HG02623 (cell line): ENCODE measurements at regions not wholly inside any gene's neighbourhood (a gene's known extent, or its start where the extent isn't known, plus 50 kb on each side); places are given as distances from the start of the nearest gene placed in this dataset.
A peak's percentile ranks its signal among the peaks of the same experiment; 100 is the strongest.

ENCODE experiments used
- ATAC-seq: cut with Tn5 transposase; IDR thresholded peaks from one replicate; pipeline ENCODE4 v1.9.1; 2021; ENCODE audit warnings: moderate library complexity; ENCODE audit not compliant: unreplicated experiment

GRCh38 chr6:144711661-144712060 lies 426.5 kb downstream of the UTRN start:
- ATAC-seq = no peak

DNA sequence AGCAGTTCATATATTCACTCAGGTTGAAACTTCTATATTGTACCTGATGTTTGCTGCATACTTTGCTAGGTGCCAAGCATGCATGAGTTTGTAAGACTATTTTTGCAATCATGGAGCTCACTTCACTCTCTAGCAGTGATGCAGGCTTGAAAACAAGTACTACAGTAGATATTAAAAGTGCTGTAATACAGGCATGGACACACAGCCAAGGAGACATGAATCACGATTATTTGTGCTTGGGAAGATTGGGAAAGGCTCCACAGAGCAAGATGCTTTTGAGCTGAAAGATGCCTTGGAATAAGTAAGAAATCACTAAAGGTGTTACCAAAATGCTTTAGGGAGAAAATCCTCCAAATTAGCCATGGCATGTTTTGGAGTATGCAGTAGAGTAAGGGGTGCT lies 427.4 kb downstream of the UTRN start:
- no peak for ATAC-seq

DNA sequence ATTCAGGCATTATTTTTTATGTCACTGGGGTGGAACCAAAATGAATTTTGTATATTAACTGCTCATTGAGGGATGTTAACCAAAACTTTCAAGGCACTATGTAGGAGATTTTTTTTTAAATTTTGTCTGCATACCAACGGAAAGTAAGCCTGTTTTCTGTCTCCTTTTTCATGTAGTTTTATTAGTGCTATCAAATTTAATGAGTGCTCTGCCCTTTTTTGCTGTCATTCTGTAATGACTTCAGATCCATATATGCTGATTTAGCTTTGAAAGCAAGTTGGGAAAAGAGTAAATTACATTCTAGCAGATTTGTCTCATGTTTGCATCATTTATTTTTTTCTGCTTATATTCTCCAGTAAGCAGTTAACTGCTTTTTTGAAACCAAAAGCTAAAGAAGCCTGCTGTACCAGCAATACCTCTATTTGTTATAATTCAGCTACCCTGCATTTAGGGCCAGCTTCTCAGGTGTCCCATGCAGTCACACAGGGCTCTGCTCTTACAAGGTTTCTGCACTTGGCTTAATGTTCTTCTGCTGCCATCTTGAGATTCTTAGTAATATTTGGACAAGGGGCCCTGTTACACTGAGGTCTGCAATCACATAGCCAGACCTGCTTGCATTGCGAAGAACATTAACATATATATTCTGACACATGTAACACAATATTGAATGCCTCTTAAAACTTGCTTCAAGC lies 429.0 kb downstream of the UTRN start:
- no peak for ATAC-seq

GRCh38 chr6:144715344-144715743 lies 430.2 kb downstream of the UTRN start:
- no peak for ATAC-seq

DNA sequence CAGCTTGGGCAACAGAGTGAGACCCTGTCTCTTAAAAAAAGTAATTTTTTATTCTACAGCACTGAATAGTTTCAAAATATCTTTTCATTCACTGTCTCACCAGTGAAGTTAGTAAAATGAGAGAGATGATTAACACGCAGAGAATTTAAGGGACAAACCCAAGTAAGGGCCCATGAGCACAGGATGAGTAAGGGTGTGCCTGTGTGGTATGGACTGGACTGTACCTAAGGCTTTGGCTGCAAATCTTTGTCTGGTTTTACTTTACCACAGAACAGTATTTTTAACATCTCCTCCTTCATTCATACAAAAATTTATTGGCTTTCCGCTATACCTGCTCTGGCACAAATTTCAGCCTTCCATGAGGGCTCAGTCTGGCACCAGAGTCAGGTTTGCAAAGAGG lies 433.3 kb downstream of the UTRN start:
- ATAC-seq = peak; percentile 42

DNA sequence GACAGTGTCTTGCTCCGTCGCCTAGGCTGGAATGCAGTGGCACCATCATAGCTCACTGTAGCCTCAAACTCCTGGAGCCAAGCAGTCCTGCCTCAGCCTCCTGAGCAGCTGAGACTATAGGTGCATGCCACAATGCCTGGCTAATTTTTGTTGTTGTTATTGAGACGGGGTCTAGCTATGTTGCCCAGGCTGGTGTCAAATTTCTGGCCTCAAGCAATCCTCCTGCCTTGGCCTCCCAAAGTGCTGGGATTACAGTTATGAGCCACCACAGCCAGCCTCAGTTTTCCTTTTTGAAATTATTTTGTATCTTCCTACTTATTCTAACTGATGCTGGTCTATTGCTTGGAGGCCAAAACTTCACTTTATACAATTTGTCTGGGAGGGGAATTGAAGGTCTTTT lies 436.1 kb downstream of the UTRN start:
- no peak for ATAC-seq

- ATAC-seq = no peak
These were observed 437.1 kb downstream of the UTRN start for GRCh38 chr6:144722154-144722737.

GRCh38 chr6:144722925-144723324 lies 437.8 kb downstream of the UTRN start:
- no peak for ATAC-seq

GRCh38 chr6:144723431-144723830 lies 438.3 kb downstream of the UTRN start:
- no peak for ATAC-seq

GRCh38 chr6:144724818-144725217 lies 439.7 kb downstream of the UTRN start:
- no peak for ATAC-seq

DNA sequence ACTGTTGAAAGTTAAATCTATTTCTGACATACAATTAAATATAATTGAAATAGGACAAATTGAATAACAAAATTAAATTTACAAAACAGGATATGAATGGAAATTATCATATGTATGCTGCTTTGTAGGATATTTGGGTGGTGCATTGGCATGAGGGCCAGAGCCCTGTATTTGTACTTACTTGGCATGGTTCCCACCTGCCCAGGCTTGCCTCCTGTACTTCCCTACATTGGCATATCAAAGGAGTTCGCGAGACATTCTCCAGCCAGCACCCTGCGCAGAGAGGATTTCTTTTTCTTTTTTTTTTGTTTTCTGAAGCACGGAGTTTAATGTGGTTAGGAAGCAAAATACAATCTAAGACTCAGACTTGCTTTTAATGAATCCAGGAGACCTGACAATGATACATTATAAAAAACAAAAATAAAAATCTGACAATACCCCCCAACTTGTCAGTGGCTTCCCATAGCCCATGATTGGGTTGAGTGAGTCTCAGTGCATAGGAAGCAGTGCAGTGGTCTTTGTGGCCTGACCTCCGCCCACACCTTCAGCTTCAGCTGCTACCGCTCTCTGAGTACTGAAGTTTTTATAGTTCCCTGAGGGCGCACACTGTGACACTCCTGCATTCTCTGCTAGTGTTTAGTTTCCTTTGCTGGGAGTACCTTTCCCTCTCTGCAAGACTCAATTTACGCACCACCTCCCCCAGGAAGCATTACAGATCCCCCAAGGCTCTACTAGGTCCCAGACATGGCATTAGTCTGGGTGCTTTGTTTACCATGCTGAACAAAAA lies 440.8 kb downstream of the UTRN start:
- peak; percentile 63 for ATAC-seq

GRCh38 chr6:144728804-144729203 lies 443.7 kb downstream of the UTRN start:
- no peak for ATAC-seq

- ATAC-seq = peak; percentile 65
These were observed 444.4 kb downstream of the UTRN start for GRCh38 chr6:144729502-144729901.

DNA sequence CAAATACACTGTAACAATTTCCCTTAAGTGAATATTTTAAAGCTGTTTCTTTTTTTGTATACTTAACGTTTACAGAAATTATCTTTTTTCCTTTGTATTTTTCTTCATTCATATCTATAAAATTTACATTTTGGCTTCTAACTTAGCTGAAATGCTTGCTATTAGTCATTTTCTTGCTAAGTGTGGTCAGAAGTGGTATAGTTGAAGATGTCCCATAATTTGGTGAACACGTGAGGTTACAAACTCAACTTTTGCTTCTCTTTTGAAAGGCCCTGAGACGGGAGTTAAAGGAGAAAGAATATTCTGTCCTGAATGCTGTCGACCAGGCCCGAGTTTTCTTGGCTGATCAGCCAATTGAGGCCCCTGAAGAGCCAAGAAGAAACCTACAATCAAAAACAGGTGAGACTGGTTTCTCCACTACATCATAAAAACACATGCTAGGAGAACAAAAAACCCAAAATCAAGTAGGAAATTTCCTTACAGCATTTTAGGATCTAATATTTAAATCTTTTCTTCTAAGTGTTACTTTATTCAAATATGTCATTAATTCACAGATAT lies 445.0 kb downstream of the UTRN start:
- peak; percentile 31 for ATAC-seq

DNA sequence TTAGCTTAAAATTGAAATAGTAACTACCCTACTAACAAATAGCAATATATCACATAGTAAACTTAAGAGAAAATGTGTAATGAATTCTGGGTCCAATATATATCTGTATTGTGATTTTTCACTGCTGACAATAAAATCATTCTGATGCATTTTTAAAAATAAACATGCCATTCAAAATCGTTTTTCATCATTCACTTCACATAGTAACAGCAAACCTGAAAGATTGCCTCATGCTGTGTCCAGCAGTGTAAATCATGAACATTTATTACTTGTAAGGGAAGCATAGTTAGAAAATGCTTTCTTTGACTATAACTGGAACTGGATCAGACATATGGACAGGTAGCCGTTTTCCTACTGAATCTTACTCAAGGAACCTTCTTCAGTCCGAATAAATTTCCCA lies 446.1 kb downstream of the UTRN start:
- ATAC-seq = no peak

DNA sequence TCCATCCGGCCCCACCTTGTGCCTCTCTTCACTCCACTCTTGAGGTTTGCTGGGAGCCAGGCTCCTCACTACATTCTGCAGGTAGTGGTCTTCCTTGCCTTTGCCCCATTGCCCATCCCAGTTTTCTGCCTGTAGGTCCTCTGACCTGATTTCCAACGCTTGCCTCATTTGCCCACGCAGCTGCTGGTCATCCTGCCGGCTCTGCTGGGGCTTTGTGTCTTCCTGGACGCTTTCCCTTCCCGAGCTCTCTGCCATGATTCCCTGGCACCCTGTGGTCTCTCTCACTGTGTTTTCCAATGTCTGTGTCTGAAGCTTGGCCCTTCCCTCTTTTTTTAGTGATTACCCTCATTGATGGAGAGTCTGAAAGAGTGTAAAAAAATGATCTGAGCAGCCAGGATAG lies 451.6 kb downstream of the UTRN start:
- no peak for ATAC-seq

- no peak for ATAC-seq
These were observed 452.9 kb downstream of the UTRN start for GRCh38 chr6:144737998-144738397.

DNA sequence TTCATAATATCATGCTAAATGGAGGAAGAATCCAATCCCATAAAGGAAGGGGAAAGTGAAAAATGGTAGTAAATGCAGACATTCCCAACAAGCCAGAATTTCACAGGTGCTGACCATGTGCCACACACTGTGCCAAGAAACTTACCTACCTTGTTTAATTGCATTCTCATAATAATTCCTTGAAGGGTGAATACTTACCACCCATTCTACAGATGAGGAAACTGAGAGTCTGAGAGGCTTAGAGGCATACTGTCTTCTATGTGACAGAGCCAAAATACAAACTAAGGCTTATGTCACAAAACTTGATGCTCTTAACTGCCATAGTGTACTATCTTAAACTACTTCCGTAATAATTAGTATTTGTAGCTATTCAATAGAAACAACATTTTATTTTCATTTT lies 454.7 kb downstream of the UTRN start:
- ATAC-seq = no peak

DNA sequence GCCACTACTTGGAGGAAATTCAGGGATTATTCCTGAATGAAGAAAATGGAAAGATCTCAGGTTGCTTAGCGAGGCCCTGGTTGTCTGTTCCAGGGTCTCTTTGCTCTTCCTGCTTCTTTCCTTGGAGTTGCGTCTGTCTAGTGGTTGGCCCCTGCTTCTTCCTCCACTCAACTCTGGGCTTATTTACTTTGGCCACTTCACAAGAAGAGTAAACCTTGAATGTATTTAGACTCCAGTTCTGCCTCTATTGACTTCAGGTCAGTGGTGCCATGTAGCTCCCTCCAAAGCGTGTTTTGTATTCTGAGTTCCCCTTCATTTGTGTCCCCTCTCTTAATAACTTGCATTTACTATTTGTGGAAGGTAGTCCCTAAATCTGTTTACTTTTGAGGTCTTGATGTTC lies 456.5 kb downstream of the UTRN start:
- no peak for ATAC-seq

GRCh38 chr6:144742779-144743178 lies 457.6 kb downstream of the UTRN start:
- no peak for ATAC-seq

- no peak for ATAC-seq
These were observed 459.6 kb downstream of the UTRN start for GRCh38 chr6:144744720-144745119.

DNA sequence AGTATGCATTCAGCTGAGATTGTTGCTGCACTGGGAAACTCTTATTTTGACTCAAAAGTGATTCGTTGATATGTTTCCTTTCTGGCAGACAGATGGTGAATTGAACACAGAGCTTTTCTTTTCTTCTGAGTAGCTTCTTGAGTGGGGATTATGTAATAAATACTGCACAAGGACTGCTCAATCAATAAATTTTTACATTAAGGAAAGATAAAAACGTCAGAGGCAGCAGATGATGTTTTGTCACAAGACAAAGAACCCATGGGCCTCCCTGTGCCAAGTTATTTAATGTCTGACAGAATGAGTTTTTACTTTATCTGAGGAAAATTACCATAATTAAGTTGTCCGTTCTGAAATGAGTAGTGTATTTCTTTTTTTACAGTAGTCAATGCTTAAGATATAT lies 460.3 kb downstream of the UTRN start:
- no peak for ATAC-seq
